BE2C (cell line): ENCODE measurements at regions not wholly inside any gene's neighbourhood (a gene's known extent, or its start where the extent isn't known, plus 50 kb on each side); places are given as distances from the start of the nearest gene placed in this dataset.

Source experiments
- DNase-seq: peaks from one replicate; pipeline ENCODE4 v3.0.0-alpha.2; 2020
- H3K27me3 ChIP-seq: fragments of 250-450 bp; sonication (Bioruptor Pico); 2 replicates; pipeline ENCODE4 v1.5.1; 2020; ENCODE audit warnings: mild to moderate bottlenecking
- H3K36me3 ChIP-seq: fragments of 250-450 bp; sonication (Bioruptor Pico); 2 replicates; pipeline ENCODE4 v1.5.1; 2020; ENCODE audit warnings: mild to moderate bottlenecking
- H3K4me1 ChIP-seq: fragments of 250-450 bp; sonication (Bioruptor Pico); 2 replicates; pipeline ENCODE4 v1.5.1; 2020
- H3K4me3 ChIP-seq: 2 replicates; pipeline ENCODE4 v1.5.1; 2011; ENCODE audit warnings: low read depth, low read length
- H3K9me3 ChIP-seq: fragments of 250-450 bp; sonication (Bioruptor Pico); 2 replicates; pipeline ENCODE4 v1.5.1; 2020
- TF ChIP-seq, protein P1 (sequence below): IDR thresholded peaks from 2 replicates; pipeline ENCODE4 v1.5.1; 2012; ENCODE audit warnings: mild to moderate bottlenecking, low read depth, low read length

DNA sequence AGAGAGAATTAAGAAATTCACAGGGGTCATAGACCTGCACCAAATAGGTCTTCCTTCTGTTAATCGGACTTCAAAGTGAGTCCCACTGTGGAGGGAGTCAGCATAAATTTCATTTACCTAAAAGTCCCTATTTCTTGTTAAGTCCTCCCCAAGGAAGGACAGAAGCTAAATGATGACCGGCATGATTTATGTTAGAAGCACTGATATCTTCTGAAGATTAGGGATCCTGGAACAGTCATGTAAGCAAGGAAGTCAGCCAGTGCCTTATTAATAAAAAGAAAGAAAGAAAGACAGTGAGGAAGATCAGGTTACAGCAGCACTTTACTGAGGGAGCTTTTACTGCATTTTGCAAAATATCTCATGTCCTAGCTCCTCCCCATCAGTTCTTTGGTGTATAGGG is 287.5 kb downstream of the FOXG1 start:
- Histone ChIP-seq H3K27me3 (no peaks in the 10 kb centered on the region), H3K36me3 (no peaks in the 10 kb centered on the region), H3K4me1 (no peaks in the 10 kb centered on the region), H3K4me3 (no peak overlapping the region), H3K9me3 (0 out of 2 replicates have a peak, but pooled peaks cover 3% of the 10 kb centered on the region)
- DNase-seq = no peak
- TF ChIP-seq, protein P1, sequence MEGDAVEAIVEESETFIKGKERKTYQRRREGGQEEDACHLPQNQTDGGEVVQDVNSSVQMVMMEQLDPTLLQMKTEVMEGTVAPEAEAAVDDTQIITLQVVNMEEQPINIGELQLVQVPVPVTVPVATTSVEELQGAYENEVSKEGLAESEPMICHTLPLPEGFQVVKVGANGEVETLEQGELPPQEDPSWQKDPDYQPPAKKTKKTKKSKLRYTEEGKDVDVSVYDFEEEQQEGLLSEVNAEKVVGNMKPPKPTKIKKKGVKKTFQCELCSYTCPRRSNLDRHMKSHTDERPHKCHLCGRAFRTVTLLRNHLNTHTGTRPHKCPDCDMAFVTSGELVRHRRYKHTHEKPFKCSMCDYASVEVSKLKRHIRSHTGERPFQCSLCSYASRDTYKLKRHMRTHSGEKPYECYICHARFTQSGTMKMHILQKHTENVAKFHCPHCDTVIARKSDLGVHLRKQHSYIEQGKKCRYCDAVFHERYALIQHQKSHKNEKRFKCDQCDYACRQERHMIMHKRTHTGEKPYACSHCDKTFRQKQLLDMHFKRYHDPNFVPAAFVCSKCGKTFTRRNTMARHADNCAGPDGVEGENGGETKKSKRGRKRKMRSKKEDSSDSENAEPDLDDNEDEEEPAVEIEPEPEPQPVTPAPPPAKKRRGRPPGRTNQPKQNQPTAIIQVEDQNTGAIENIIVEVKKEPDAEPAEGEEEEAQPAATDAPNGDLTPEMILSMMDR = no peak

DNA sequence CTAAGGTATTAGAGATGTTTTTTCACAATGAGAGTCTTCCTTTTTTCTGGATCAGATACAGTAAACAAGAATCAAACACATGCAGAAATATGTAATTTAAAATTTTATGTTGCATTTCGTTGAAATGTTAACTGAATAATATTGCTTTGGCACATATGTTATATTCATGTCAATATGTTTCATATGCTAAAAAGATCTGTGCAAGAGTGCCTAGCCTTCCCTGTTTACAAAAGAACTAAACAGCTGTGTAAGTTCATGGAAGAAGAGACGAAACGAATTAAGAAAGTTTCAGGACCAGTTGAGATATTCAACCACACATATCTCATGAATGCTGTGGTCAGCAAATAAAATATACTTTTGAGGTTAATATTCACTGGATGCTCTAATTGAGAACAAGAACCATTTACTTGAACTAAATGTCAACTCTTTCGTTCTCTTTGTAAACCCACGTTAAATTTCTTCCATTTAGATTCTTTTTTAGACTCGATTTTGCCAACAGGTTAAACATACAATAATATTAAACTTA is 289.5 kb downstream of the FOXG1 start:
- Histone ChIP-seq H3K4me1 (no peaks in the 10 kb centered on the region), H3K4me3 (no peak overlapping the region), H3K9me3 (0 out of 2 replicates have a peak, but pooled peaks cover 3% of the 10 kb centered on the region), H3K27me3 (no peaks in the 10 kb centered on the region), H3K36me3 (no peaks in the 10 kb centered on the region)
- no peak for DNase-seq
- TF ChIP-seq, protein P1 = no peak

DNA sequence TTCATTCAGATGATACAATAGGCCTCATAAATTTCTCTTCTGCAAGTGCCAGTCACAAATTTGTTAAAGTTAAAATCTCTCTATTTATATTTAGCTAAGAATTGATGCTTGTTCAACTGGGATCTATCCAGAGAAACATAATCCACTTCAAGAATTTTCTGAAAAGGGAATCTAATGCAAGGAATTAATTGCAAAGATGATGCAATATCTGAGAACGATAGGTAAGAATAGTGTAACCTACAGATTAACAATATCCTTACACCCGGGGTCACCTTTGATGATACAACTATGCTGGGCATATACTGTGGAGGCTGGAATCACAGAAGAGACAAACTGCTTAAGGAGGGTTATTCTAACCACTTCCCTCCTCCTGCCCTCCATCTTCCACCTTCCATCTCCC is 295.1 kb downstream of the FOXG1 start:
- Histone ChIP-seq H3K4me3 (no peak overlapping the region), H3K9me3 (no peaks in the 10 kb centered on the region), H3K4me1 (no peaks in the 10 kb centered on the region), H3K36me3 (no peaks in the 10 kb centered on the region), H3K27me3 (no peaks in the 10 kb centered on the region)
- TF ChIP-seq, protein P1 = no peak
- no peak for DNase-seq

DNA sequence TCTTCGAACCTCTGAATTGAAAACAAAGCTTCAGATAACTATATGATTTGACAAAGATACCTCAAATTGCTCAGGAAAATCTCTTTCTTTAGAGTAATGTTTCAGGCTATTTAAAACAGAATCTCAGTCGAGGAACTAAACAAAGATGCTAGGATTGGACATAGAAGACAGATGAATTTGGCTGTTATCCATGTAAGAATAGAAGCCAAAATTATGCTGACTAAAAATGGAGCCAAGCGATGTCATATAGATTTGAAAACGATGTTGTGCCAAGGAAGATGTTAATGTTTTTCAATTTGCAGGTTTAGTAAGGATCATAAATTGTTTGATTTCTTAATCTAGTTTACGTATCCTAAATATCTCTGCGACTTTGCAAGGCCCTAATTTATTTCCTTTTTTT is 295.9 kb downstream of the FOXG1 start:
- H3K4me1 ChIP-seq = no peaks in the 10 kb centered on the region
- no peak overlapping the region for H3K4me3 ChIP-seq
- DNase-seq = no peak
- no peaks in the 10 kb centered on the region for H3K27me3 ChIP-seq
- TF ChIP-seq, protein P1 = no peak
- H3K9me3 ChIP-seq = no peaks in the 10 kb centered on the region
- H3K36me3 ChIP-seq = no peaks in the 10 kb centered on the region

DNA sequence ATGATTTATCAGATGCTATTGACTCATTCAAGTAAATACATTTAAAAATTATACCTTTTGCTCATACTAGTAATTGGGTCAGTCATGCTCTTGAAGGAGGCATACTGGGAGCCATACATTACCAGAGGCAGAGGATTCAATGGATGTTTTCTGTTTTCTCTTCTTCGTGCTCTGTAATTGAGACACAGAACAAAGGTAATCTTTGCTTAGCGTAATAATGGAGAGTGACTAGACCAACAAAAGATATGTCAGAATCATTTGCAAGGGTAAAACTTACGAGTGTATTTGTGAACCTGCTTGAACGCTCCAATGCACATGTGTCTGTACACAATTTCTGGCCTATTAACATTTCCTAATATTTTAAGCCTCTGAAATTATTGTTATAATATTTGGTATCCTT is 296.4 kb downstream of the FOXG1 start:
- no peaks in the 10 kb centered on the region for H3K27me3 ChIP-seq
- H3K4me1 ChIP-seq = no peaks in the 10 kb centered on the region
- no peaks in the 10 kb centered on the region for H3K36me3 ChIP-seq
- no peaks in the 10 kb centered on the region for H3K9me3 ChIP-seq
- TF ChIP-seq, protein P1 = no peak
- no peak for DNase-seq
- H3K4me3 ChIP-seq = no peak overlapping the region

DNA sequence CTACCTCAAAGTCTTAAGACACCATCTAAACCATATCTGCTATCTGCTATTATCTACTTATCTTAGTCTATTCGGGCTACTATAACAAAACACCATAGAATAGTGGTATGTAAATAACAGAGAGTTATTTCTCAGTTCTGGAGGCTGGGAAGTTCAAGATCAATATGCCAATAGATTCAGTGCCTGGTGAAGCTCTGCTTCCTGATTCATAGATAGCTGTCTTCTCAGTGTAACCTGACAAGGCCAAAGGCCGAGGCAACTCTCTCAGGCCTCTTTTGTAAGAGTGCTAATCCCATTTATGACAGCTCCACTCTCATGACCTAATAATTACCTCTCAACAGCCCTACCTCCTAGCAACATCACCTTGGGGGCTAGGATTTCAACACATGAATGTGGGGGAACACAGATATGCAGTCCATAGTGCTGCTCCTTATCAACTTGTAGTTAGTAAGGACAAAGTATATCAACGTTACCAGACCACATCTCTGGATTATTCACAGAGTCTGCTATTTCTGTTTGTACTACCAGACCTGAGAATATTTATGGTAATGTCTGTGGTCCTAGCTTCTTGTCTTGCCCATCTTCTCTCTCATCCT is 297.8 kb downstream of the FOXG1 start:
- DNase-seq = no peak
- Histone ChIP-seq H3K27me3 (no peaks in the 10 kb centered on the region), H3K36me3 (no peaks in the 10 kb centered on the region), H3K4me3 (no peak overlapping the region), H3K9me3 (no peaks in the 10 kb centered on the region), H3K4me1 (no peaks in the 10 kb centered on the region)
- TF ChIP-seq, protein P1 = no peak
